ENCODE measurements at regions not wholly inside any gene's neighbourhood (a gene's known extent, or its start where the extent isn't known, plus 50 kb on each side); places are given as distances from the start of the nearest gene placed in this dataset.

DNA sequence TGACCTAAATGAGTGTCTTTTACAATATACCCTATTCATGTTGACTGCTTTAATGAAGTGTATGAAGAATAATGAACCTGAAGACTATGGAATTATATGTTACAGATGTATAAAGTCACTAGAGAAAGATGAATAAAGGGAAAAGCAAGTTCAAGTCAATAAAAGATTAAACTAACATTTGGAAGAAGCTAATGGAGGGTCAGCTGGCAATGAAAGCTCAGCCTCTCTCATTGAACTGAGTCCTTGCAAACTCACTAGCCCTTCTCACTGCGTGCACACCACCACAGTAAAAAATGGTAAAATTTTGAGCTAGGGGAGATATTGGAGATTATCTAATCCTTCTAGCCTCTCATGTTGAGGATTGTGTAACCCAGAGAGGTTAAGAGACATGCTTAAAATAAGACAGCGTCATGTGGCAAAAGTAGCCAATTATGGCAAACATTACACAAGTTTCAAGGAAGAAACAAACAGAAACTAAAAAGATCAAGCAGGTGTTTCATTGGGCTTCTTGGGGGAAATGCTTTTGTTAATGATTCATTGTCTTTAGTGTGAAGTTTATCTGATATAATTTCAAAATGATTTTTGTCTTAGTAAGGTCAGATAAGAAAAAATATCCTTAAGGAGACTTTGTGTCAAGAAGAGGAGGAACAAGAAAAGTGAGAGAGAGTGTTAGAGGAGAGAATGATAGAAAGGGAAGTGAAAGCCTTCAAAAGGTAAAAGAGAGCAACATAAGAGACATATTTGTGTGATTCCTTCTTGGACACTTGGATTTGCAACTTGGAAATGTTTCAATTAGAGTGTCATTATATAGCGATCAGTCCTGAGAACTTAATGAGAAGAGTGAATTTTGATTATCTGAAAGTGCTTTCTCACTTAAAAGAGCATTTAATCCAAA lies 893.7 kb upstream of the FAM98A start:
- TF ChIP-seq, protein P1, sequence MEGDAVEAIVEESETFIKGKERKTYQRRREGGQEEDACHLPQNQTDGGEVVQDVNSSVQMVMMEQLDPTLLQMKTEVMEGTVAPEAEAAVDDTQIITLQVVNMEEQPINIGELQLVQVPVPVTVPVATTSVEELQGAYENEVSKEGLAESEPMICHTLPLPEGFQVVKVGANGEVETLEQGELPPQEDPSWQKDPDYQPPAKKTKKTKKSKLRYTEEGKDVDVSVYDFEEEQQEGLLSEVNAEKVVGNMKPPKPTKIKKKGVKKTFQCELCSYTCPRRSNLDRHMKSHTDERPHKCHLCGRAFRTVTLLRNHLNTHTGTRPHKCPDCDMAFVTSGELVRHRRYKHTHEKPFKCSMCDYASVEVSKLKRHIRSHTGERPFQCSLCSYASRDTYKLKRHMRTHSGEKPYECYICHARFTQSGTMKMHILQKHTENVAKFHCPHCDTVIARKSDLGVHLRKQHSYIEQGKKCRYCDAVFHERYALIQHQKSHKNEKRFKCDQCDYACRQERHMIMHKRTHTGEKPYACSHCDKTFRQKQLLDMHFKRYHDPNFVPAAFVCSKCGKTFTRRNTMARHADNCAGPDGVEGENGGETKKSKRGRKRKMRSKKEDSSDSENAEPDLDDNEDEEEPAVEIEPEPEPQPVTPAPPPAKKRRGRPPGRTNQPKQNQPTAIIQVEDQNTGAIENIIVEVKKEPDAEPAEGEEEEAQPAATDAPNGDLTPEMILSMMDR (IDR thresholded peaks at IDR 0.05), result no peak
- TF ChIP-seq POLR2A (IDR thresholded peaks at IDR 0.05), result no peak

Measured in right lobe of liver (tissue), 4 donors.